RWPE1 (cell line): ENCODE measurements at regions not wholly inside any gene's neighbourhood (a gene's known extent, or its start where the extent isn't known, plus 50 kb on each side); places are given as distances from the start of the nearest gene placed in this dataset.

ENCODE experiments used
- CTCF ChIA-PET: fragments of 350-600 bp; sonication (Branson Sonifier 250); formaldehyde crosslinking; extraction: SDS; loops from one replicate; lab custom pipeline; 2021; lab: Yijun Ruan, JAX
- POLR2A ChIA-PET: fragments of 400-600 bp; formaldehyde crosslinking; extraction: SDS; loops from one replicate; lab custom pipeline; 2020; ENCODE audit warnings: antibody characterized with exemption; ENCODE audit not compliant: low non-redundant PET; lab: Yijun Ruan, JAX
- DNase-seq: peaks from one replicate; pipeline ENCODE4 v3.0.0; 2012; ENCODE audit warnings: low spot score
- H3K27ac ChIP-seq: fragments of 450-650 bp; 2 replicates; pipeline ENCODE4 v1.5.1; 2017
- TF ChIP-seq, protein P1 (sequence below): fragments of 450-650 bp; conservative IDR thresholded peaks from 2 replicates; pipeline ENCODE4 v1.5.1; 2017; ENCODE audit warnings: low read depth, mild to moderate bottlenecking

DNA sequence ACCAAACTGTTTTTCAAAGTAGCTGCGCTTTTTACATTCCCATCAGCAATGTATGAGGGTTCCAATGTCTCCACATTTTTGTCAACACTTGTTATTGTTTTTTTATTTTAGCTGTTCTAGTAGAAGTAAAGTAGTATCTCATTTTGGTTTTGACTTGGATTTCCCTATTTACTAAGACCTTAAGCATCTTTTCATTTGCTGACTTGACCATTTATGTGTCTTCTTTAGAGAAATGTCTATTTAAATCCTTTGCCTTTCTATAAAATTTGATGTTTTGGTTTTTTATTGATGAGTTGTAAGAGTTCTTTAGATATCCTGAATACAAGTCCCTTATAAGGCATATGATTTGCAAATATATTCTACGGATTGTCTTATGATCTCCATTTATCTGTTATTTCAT is 110.6 kb downstream of the CD164 start:
- no peak for DNase-seq
- no peak overlapping the region for H3K27ac ChIP-seq
- TF ChIP-seq, protein P1, sequence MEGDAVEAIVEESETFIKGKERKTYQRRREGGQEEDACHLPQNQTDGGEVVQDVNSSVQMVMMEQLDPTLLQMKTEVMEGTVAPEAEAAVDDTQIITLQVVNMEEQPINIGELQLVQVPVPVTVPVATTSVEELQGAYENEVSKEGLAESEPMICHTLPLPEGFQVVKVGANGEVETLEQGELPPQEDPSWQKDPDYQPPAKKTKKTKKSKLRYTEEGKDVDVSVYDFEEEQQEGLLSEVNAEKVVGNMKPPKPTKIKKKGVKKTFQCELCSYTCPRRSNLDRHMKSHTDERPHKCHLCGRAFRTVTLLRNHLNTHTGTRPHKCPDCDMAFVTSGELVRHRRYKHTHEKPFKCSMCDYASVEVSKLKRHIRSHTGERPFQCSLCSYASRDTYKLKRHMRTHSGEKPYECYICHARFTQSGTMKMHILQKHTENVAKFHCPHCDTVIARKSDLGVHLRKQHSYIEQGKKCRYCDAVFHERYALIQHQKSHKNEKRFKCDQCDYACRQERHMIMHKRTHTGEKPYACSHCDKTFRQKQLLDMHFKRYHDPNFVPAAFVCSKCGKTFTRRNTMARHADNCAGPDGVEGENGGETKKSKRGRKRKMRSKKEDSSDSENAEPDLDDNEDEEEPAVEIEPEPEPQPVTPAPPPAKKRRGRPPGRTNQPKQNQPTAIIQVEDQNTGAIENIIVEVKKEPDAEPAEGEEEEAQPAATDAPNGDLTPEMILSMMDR, result no peak
- POLR2A ChIA-PET, result no interaction called here
- CTCF ChIA-PET, result no interaction called here

DNA sequence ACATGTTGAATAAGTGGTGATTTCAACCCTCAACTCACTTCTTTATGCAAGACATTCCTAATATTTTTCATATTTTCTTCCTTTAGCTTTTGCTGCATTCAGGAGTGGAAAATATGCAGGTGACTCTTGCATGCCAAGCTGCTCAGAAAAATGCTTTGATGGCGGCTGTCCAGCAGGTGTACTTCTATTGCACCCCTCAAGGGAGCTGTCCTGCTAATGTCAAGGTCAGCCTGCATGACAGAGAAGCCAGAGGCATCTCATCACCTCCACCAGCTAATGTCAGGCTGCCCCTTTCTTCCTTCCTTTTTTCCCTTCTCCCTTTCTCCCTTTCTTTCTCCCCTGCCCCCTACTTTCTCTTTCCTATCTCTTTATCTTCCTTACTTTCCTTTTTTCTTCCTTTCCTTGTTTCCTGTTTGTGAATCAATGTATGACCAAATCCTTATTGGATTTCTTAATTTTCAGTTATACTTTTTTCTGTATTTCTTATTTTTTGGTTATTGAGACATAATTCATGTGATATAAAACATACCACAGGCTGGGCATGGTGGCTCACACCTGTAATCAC is 112.2 kb downstream of the CD164 start:
- no peak for DNase-seq
- TF ChIP-seq, protein P1, result no peak
- CTCF ChIA-PET, result no interaction called here
- POLR2A ChIA-PET, result no interaction called here
- H3K27ac ChIP-seq, result no peak overlapping the region

DNA sequence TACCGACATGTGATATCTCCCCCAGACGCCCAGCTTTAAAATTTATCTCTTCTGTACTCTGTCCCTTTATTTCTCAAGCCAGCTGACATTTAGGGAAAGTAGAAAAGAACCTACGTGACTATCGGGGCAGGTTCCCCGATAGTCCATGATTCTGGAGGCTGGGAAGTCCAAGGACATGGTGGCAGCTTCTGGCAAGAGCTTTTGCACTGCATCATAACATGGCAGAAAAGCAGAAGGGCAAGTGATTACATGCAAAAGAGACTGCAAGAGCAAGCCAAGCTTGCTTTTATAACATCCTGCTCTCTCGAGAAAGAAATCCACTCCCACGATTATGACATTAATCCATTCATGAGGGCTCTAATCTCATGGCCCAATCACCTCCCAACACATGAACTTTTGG is 113.2 kb downstream of the CD164 start:
- H3K27ac ChIP-seq, result no peak overlapping the region
- DNase-seq, result no peak
- TF ChIP-seq, protein P1, result no peak
- ChIA-PET CTCF (no interaction called here), POLR2A (no interaction called here)

DNA sequence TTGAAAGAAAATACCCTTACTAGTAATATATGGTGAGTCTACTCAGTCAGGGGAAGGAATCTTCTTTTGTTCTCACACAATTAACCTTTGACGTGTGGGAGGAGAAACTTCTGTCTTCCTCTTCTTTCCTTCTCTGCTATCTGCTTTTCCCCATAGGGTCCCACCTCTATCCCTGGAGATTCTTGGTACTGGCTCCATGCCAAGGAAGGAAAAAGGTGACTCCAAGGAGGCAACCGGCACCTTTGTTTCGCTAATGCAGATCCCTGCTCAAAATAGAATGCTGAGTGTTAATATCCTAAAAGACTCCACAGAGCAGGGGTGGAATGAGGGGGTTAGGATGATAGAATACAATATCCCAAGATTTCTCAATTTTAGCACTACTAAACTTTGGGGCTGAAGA is 116.7 kb downstream of the CD164 start:
- ChIA-PET POLR2A (no interaction called here), CTCF (no interaction called here)
- H3K27ac ChIP-seq, result no peak overlapping the region
- TF ChIP-seq, protein P1, result no peak
- DNase-seq, result no peak

DNA sequence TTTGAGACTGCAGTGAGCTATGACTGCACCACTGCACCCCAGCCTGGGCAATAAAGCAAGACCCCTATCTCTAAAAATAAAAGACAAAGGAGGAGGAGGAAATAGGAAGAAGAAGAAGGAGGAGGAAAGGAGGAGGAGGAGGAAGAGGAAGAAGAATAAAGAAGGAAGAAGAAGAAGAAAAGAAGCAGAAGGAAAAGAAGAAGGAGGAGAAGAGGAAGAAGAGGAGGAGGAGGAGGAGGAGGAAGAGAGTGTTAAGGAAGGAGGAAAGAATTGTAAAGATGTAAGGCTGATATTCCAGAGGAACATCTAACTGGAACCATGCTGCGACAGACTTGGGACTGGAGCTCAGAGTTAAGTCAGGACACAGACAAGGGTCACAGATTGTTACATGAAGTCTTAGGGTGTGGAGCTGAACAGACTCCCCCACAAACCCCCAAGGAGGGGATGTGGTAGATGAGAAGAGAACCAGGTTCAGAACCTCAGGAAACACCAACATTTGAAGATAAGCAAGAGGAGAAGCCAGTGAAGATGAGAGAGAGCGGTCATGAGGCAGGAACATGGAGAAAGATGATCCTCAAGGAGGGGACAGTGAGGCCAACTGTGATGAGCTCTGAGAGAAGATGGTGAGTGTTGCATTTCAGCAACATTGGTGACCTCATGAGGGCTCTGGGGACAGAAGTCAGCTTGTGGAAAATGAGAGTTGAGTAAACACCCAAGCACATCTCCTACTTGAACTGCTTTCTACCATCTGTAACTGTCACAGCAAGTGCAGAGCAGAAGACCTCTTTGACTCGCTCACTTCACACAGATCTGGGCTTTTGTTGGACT is 118.2 kb downstream of the CD164 start:
- DNase-seq, result no peak
- TF ChIP-seq, protein P1, result no peak
- ChIA-PET POLR2A (no interaction called here), CTCF (interaction anchor here (0.6 kb wide), 1 partner anchor 171 kb away, joined by 3 read pairs; no protein-coding TSS in a partner anchor)
- no peak overlapping the region for H3K27ac ChIP-seq

DNA sequence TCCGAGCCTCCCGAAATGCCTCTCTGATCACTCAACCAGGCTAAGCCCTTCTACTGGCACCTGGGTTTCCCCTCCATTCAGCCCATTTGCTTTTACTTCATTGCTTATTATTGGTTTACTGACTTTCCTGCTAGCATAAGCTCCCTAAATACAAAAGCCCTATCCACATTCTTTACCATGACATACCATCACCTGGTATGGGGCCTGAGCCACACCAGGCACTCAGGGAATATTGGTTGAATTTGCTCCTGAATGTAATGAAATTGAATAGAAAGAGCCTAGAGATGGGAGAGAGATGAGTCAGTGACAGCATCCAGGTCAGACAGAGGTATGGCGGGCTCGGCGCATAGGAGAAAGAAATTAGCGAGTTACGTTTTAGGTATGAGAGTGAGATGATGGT is 120.0 kb downstream of the CD164 start:
- TF ChIP-seq, protein P1, result no peak
- no peak overlapping the region for H3K27ac ChIP-seq
- CTCF ChIA-PET, result no interaction called here
- DNase-seq, result no peak
- POLR2A ChIA-PET, result no interaction called here
